Right renal cortex interstitium (tissue), 3 donors: ENCODE measurements at regions not wholly inside any gene's neighbourhood (a gene's known extent, or its start where the extent isn't known, plus 50 kb on each side); places are given as distances from the start of the nearest gene placed in this dataset.
"Not testable (repeated sequence)": the region's sequence is repeated elsewhere in the genome, so short reads cannot be mapped to it uniquely, and the experiment has no call there.

Experiments used
- DNase-seq, 3 donors: peaks; one replicate each; pipeline ENCODE4 v3.0.0-alpha.2; 2013; ENCODE audit warnings: low read depth in 3 of 3, low spot score in 2 of 3

- not testable (repeated sequence) for DNase-seq
These were observed 262.1 kb upstream of the TMC3 start for GRCh38 chr15:81636064-81636463.

GRCh38 chr15:81633889-81634288 lies 259.9 kb upstream of the TMC3 start:
- DNase-seq = no peak

GRCh38 chr15:81625896-81626295 lies 251.9 kb upstream of the TMC3 start:
- DNase-seq = no peak

GRCh38 chr15:81619002-81619401 lies 245.0 kb upstream of the TMC3 start:
- no peak for DNase-seq

- no peak for DNase-seq
These were observed 238.6 kb upstream of the TMC3 start for GRCh38 chr15:81612631-81613030.

GRCh38 chr15:81611679-81612078 lies 237.7 kb upstream of the TMC3 start:
- no peak for DNase-seq

- no peak for DNase-seq
These were observed 234.4 kb upstream of the TMC3 start for GRCh38 chr15:81608309-81608829.

- no peak for DNase-seq
These were observed 230.7 kb upstream of the TMC3 start for GRCh38 chr15:81604713-81605112.

GRCh38 chr15:81596159-81596865 lies 222.3 kb upstream of the TMC3 start:
- no peak for DNase-seq

- no peak for DNase-seq
These were observed 221.7 kb upstream of the TMC3 start for GRCh38 chr15:81595752-81596151.

GRCh38 chr15:81589671-81590070 lies 215.7 kb upstream of the TMC3 start:
- DNase-seq = no peak

GRCh38 chr15:81575436-81576123 lies 201.6 kb upstream of the TMC3 start:
- DNase-seq = peak in 1 of 3 donors; percentile 7

GRCh38 chr15:81573098-81573746 lies 199.2 kb upstream of the TMC3 start:
- DNase-seq = no peak

GRCh38 chr15:81572190-81572589 lies 198.2 kb upstream of the TMC3 start:
- DNase-seq = no peak

- no peak for DNase-seq
These were observed 195.5 kb upstream of the TMC3 start for GRCh38 chr15:81569286-81570080.

- no peak for DNase-seq
These were observed 193.9 kb upstream of the TMC3 start for GRCh38 chr15:81567924-81568323.

GRCh38 chr15:81562986-81563385 lies 189.0 kb upstream of the TMC3 start:
- no peak for DNase-seq

GRCh38 chr15:81560405-81560804 lies 186.4 kb upstream of the TMC3 start:
- no peak for DNase-seq

- DNase-seq = no peak
These were observed 184.0 kb upstream of the TMC3 start for GRCh38 chr15:81558056-81558455.

- no peak for DNase-seq
These were observed 181.3 kb upstream of the TMC3 start for GRCh38 chr15:81555346-81555745.
